GM12878 (cell line): ENCODE measurements at regions not wholly inside any gene's neighbourhood (a gene's known extent, or its start where the extent isn't known, plus 50 kb on each side); places are given as distances from the start of the nearest gene placed in this dataset.

ENCODE experiments used
- ATAC-seq: fragments of 200-7000 bp; cut with Tn5 transposase; 3 replicates; pipeline ENCODE4 v1.9.1; 2020; ENCODE audit warnings: mild to moderate bottlenecking, moderate library complexity
- BruUV-seq: library from RNA; stranded (reverse); fragments of 400-500 nt; replicated peaks from 2 replicates; lab custom pipeline; 2021; lab: Mats Ljungman, UMichigan
- CTCF ChIA-PET: fragments of 300-600 bp; sonication (Branson Sonifier 250); formaldehyde crosslinking; extraction: SDS; loops from one replicate; lab custom pipeline; 2021; ENCODE audit warnings: inconsistent platforms; lab: Yijun Ruan, JAX
- POLR2A ChIA-PET: fragments of 350-600 bp; formaldehyde crosslinking; extraction: SDS; loops from one replicate; lab custom pipeline; 2021; ENCODE audit warnings: inconsistent platforms; lab: Charles Lee
- RAD21 ChIA-PET: fragments of 300-600 bp; sonication (Branson Sonifier 250); formaldehyde crosslinking; loops from one replicate; lab custom pipeline; 2023; ENCODE audit warnings: antibody characterized with exemption; ENCODE audit not compliant: unreplicated experiment; lab: Charles Lee
- SMC1A ChIA-PET: fragments of 300-600 bp; sonication (Branson Sonifier 250); formaldehyde crosslinking; loops from one replicate; lab custom pipeline; 2023; ENCODE audit not compliant: unreplicated experiment, uncharacterized antibody; lab: Charles Lee
- DNase-seq: peaks from one replicate; pipeline ENCODE4 v3.0.0-alpha.2; 2011; ENCODE audit warnings: low read depth, low spot score
- FAIRE-seq: peaks from 3 replicates; lab custom pipeline; 2011; peaks lifted over from hg19 to GRCh38; lab: Jason Lieb, UNC
- H2AFZ ChIP-seq: 2 replicates; pipeline ENCODE4 v1.6.0; 2011; ENCODE audit warnings: low read depth, low read length, control low read depth; ENCODE audit not compliant: control insufficient read depth
- H3K27ac ChIP-seq: 2 replicates; pipeline ENCODE4 v1.5.1; 2011; ENCODE audit warnings: control low read depth; ENCODE audit not compliant: control insufficient read depth, insufficient read depth
- H3K27me3 ChIP-seq, 2 experiments: replicated peaks in 1 of 2; 2 replicates each; pipeline versions ENCODE4 v1.6.0 to v1.6.1; 2011; ENCODE audit warnings: low read length in 1 of 2; ENCODE audit not compliant: control insufficient read depth in 2 of 2, insufficient read depth in 2 of 2
- H3K36me3 ChIP-seq, 2 experiments: 2 replicates each; pipeline ENCODE4 v1.5.1; 2011; ENCODE audit warnings: low read length in 1 of 2; ENCODE audit not compliant: control insufficient read depth in 2 of 2, insufficient read depth in 2 of 2
- H3K4me1 ChIP-seq: 2 replicates; pipeline ENCODE4 v1.6.1; 2011; ENCODE audit warnings: mild to moderate bottlenecking, low read length, moderate library complexity, mixed read lengths; ENCODE audit not compliant: control insufficient read depth, insufficient read depth
- H3K4me2 ChIP-seq: 2 replicates; pipeline ENCODE4 v1.6.0; 2011; ENCODE audit warnings: control low read depth; ENCODE audit not compliant: control insufficient read depth, insufficient read depth
- H3K4me3 ChIP-seq: fragments of 200-600 bp; sonication (generic); 2 replicates; pipeline ENCODE4 v1.5.1; 2016
- H3K79me2 ChIP-seq: 2 replicates; pipeline ENCODE4 v1.6.0; 2011; ENCODE audit warnings: low read length; ENCODE audit not compliant: control insufficient read depth, insufficient read depth
- H3K9ac ChIP-seq: 2 replicates; pipeline ENCODE4 v1.8.0; 2011; ENCODE audit warnings: low read length, control low read depth, mixed read lengths; ENCODE audit not compliant: control insufficient read depth, insufficient read depth
- H3K9me3 ChIP-seq: replicated peaks from 3 replicates; pipeline ENCODE4 v1.5.1; 2011; ENCODE audit warnings: mild to moderate bottlenecking, low read length; ENCODE audit not compliant: control insufficient read depth, insufficient read depth
- H4K20me1 ChIP-seq: 2 replicates; pipeline ENCODE4 v1.6.0; 2011; ENCODE audit not compliant: control insufficient read depth, insufficient read depth
- BMI1 ChIP-seq: fragments of 450-650 bp; IDR thresholded peaks from 2 replicates; pipeline ENCODE4 v1.6.1; 2016; ENCODE audit warnings: mild to moderate bottlenecking, moderate library complexity, borderline replicate concordance
- E2F8 ChIP-seq: fragments of 450-650 bp; IDR thresholded peaks from 2 replicates; pipeline ENCODE4 v1.6.1; 2018; ENCODE audit warnings: mild to moderate bottlenecking, low read depth, moderate library complexity; ENCODE audit not compliant: partially characterized antibody
- EP300 ChIP-seq, 2 experiments: fragments of 150-350 bp in 1 of 2; IDR thresholded peaks; 2 replicates each; pipeline ENCODE4 v1.6.1; 2011 to 2012; ENCODE audit warnings: low read depth in 2 of 2, low read length in 2 of 2, borderline replicate concordance in 1 of 2, improper control_type of control experiment in 1 of 2, inconsistent platforms in 1 of 2; ENCODE audit not compliant: control insufficient read depth in 1 of 2
- KDM1A ChIP-seq: fragments of 200-600 bp; sonication (generic); IDR thresholded peaks from 2 replicates; pipeline ENCODE4 v1.6.1; 2016; ENCODE audit warnings: borderline replicate concordance
- NRF1 ChIP-seq: conservative IDR thresholded peaks from 2 replicates; pipeline ENCODE4 v1.6.1; 2011; ENCODE audit warnings: mild to moderate bottlenecking, low read depth, low read length, improper control_type of control experiment
- RAD21 ChIP-seq: IDR thresholded peaks from 2 replicates; pipeline ENCODE4 v1.6.1; 2011; ENCODE audit warnings: mild to moderate bottlenecking, low read depth, low read length, moderate library complexity; ENCODE audit not compliant: insufficient read depth
- RAD51 ChIP-seq: fragments of 450-650 bp; IDR thresholded peaks from 2 replicates; pipeline ENCODE4 v1.6.1; 2016; ENCODE audit warnings: moderate library complexity, mild to moderate bottlenecking, inconsistent platforms
- RELA ChIP-seq: fragments of 450-650 bp; IDR thresholded peaks from 2 replicates; pipeline ENCODE4 v1.8.0; 2014; ENCODE audit warnings: borderline replicate concordance; ENCODE audit not compliant: partially characterized antibody
- SMAD1 ChIP-seq: fragments of 450-650 bp; IDR thresholded peaks from 2 replicates; pipeline ENCODE4 v1.6.1; 2018; ENCODE audit warnings: mild to moderate bottlenecking, low read depth; ENCODE audit not compliant: partially characterized antibody
- SREBF1 ChIP-seq: IDR thresholded peaks from 2 replicates; pipeline ENCODE4 v1.6.1; 2012; ENCODE audit warnings: mild to moderate bottlenecking, low read length
- SRF ChIP-seq, 2 experiments: IDR thresholded peaks; 2 replicates each; pipeline ENCODE4 v1.6.1; 2011; ENCODE audit warnings: low read depth in 2 of 2, low read length in 2 of 2, mild to moderate bottlenecking in 1 of 2, moderate library complexity in 1 of 2
- TCF12 ChIP-seq: IDR thresholded peaks from 2 replicates; pipeline ENCODE4 v1.6.1; 2011; ENCODE audit warnings: low read depth, mild to moderate bottlenecking, low read length
- ZZZ3 ChIP-seq: IDR thresholded peaks from 2 replicates; pipeline ENCODE4 v1.6.1; 2011; ENCODE audit warnings: low read depth; ENCODE audit not compliant: control insufficient read depth, insufficient read length
- WGBS: methylation state at CpG from one replicate; pipeline ENCODE4 v1.1.6; 2016; ENCODE audit warnings: low lambda C conversion rate; ENCODE audit not compliant: insufficient replicate concordance, insufficient coverage; ENCODE audit errors: missing lambda C conversion rate; 5-methylcytosine and 5-hydroxymethylcytosine counted together
- in situ Hi-C: fragments of 300-500 bp; cut with MboI; formaldehyde crosslinking; loops from 9 replicates; pipeline ENCODE4 v1.14.3; 2018; ENCODE audit warnings: mixed read lengths
- intact Hi-C: fragments of 100-400 bp; cut with micrococcal nuclease; formaldehyde crosslinking; loops from one replicate; pipeline ENCODE4 v1.14.2; 2022; ENCODE audit not compliant: unreplicated experiment

- ChIA-PET CTCF (interaction anchor here (0.6 to 3.2 kb wide), 6 partner anchors 22 to 291 kb away, joined by 3 to 17 read pairs (median 6); no protein-coding TSS in a partner anchor), SMC1A (interaction anchor here (0.8 to 9.2 kb wide), 6 partner anchors 44 to 285 kb away, joined by 3 to 163 read pairs (median 4); no protein-coding TSS in a partner anchor), POLR2A (no interaction called here), RAD21 (interaction anchor here (1.4 to 2.5 kb wide), 4 partner anchors 7 to 281 kb away, joined by 5 to 16 read pairs (median 6); no protein-coding TSS in a partner anchor)
- H3K4me2 ChIP-seq: no peak overlapping the region
- ATAC-seq: no peak
- in situ Hi-C loops (loop anchor here (25.0 kb wide), 1 partner anchor 1078 kb away; the partner anchor contains the start of genes HOXA10, HOXA3, HOXA7 and HOXA9), intact Hi-C loops (no loop called here)
- H3K36me3 ChIP-seq: no peaks in the 10 kb centered on the region
- no peaks in the 10 kb centered on the region for H3K79me2 ChIP-seq
- H3K27ac ChIP-seq: no peak overlapping the region
- FAIRE-seq: no peak
- WGBS: 66% methylated on average over 7 of the region's 7 CpGs
- no peak overlapping the region for H3K4me3 ChIP-seq
- H4K20me1 ChIP-seq: no peaks in the 10 kb centered on the region
- no peaks in the 10 kb centered on the region for H3K27me3 ChIP-seq
- no TSS peak for BruUV-seq
- DNase-seq: no peak
- H3K9ac ChIP-seq: no peak overlapping the region
- H3K9me3 ChIP-seq: peaks cover 2% of the 10 kb centered on the region; the same call in 2 of the 3 replicates
- no peaks in the 10 kb centered on the region for H3K4me1 ChIP-seq
- H2AFZ ChIP-seq: no peak overlapping the region
- TF ChIP-seq SMAD1 (no peak), SREBF1 (no peak), E2F8 (no peak), KDM1A (no peak), ZZZ3 (no peak), BMI1 (no peak), EP300 (IDR thresholded peaks at IDR 0.05; ENCODE audit: borderline replicate concordance in 1 of 2, control insufficient read depth in 1 of 2, low read depth in 2 of 2, low read length in 2 of 2) (no peak), RAD21 (no peak), TCF12 (no peak), RELA (no peak), RAD51 (no peak), NRF1 (no peak), SRF (IDR thresholded peaks at IDR 0.05; ENCODE audit: low read depth in 2 of 2, low read length in 2 of 2) (no peak)
These were observed 67.6 kb upstream of the NFE2L3 start for GRCh38 chr7:26084418-26084817.
